ENCODE measurements at regions not wholly inside any gene's neighbourhood (a gene's known extent, or its start where the extent isn't known, plus 50 kb on each side); places are given as distances from the start of the nearest gene placed in this dataset.

- no peak for TF ChIP-seq POLR2AphosphoS5 (IDR thresholded peaks at IDR 0.05)
- TF ChIP-seq, protein P1, sequence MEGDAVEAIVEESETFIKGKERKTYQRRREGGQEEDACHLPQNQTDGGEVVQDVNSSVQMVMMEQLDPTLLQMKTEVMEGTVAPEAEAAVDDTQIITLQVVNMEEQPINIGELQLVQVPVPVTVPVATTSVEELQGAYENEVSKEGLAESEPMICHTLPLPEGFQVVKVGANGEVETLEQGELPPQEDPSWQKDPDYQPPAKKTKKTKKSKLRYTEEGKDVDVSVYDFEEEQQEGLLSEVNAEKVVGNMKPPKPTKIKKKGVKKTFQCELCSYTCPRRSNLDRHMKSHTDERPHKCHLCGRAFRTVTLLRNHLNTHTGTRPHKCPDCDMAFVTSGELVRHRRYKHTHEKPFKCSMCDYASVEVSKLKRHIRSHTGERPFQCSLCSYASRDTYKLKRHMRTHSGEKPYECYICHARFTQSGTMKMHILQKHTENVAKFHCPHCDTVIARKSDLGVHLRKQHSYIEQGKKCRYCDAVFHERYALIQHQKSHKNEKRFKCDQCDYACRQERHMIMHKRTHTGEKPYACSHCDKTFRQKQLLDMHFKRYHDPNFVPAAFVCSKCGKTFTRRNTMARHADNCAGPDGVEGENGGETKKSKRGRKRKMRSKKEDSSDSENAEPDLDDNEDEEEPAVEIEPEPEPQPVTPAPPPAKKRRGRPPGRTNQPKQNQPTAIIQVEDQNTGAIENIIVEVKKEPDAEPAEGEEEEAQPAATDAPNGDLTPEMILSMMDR (IDR thresholded peaks at IDR 0.05): no peak
Observed at GRCh38 chr10:130283219-130283545, 147.0 kb downstream of the GLRX3 start.
